Muscle of arm (tissue), 1 donor: ENCODE measurements at regions not wholly inside any gene's neighbourhood (a gene's known extent, or its start where the extent isn't known, plus 50 kb on each side); places are given as distances from the start of the nearest gene placed in this dataset.

Source experiments
- DNase-seq: peaks from one replicate; pipeline ENCODE4 v3.0.0-alpha.2; 2013

- DNase-seq: no peak
These were observed 65.5 kb downstream of the ADRA2C start for GRCh38 chr4:3831529-3832150.

- DNase-seq: no peak
These were observed 66.5 kb downstream of the ADRA2C start for GRCh38 chr4:3832536-3833220.

- no peak for DNase-seq
These were observed 67.3 kb downstream of the ADRA2C start for GRCh38 chr4:3833326-3833989.

GRCh38 chr4:3834186-3834662 is 68.0 kb downstream of the ADRA2C start:
- DNase-seq: no peak

GRCh38 chr4:3834663-3835521 is 68.7 kb downstream of the ADRA2C start:
- DNase-seq: no peak

- DNase-seq: no peak
These were observed 69.6 kb downstream of the ADRA2C start for GRCh38 chr4:3835527-3836405.

- DNase-seq: no peak
These were observed 70.2 kb downstream of the ADRA2C start for GRCh38 chr4:3836406-3836755.

- no peak for DNase-seq
These were observed 70.8 kb downstream of the ADRA2C start for GRCh38 chr4:3836756-3837601.

- no peak for DNase-seq
These were observed 72.5 kb downstream of the ADRA2C start for GRCh38 chr4:3838437-3839380.

GRCh38 chr4:3845094-3845743 is 79.0 kb downstream of the ADRA2C start:
- no peak for DNase-seq

GRCh38 chr4:3845744-3846429 is 79.7 kb downstream of the ADRA2C start:
- DNase-seq: no peak

- no peak for DNase-seq
These were observed 81.2 kb downstream of the ADRA2C start for GRCh38 chr4:3847211-3847940.

GRCh38 chr4:3848323-3848722 is 82.1 kb downstream of the ADRA2C start:
- no peak for DNase-seq

- no peak for DNase-seq
These were observed 83.0 kb downstream of the ADRA2C start for GRCh38 chr4:3849140-3849539.

- DNase-seq: no peak
These were observed 83.9 kb downstream of the ADRA2C start for GRCh38 chr4:3850128-3850527.

GRCh38 chr4:3851211-3851610 is 85.0 kb downstream of the ADRA2C start:
- no peak for DNase-seq

GRCh38 chr4:3851881-3852280 is 85.7 kb downstream of the ADRA2C start:
- no peak for DNase-seq
